ENCODE measurements at regions not wholly inside any gene's neighbourhood (a gene's known extent, or its start where the extent isn't known, plus 50 kb on each side); places are given as distances from the start of the nearest gene placed in this dataset.

GRCh38 chr4:58313444-58313843 lies 1203.3 kb upstream of the IGFBP7 start:
- Histone ChIP-seq H3K36me3 (ENCODE audit: insufficient read depth, low read length) (no peaks in the 10 kb centered on the region), H3K27ac (ENCODE audit: low read length) (no peak overlapping the region), H2AFZ (ENCODE audit: low read depth, low read length) (no peak overlapping the region), H3K4me3 (ENCODE audit: low read length) (no peak overlapping the region), H3K27me3 (ENCODE audit: insufficient read depth, low read depth, low read length) (no peaks in the 10 kb centered on the region), H4K20me1 (ENCODE audit: insufficient read depth) (no peaks in the 10 kb centered on the region), H3K9me3 (ENCODE audit: low read length) (no peaks in the 10 kb centered on the region), H3K4me2 (ENCODE audit: low read length) (no peak overlapping the region), H3K79me2 (replicated peaks; ENCODE audit: insufficient read depth, low read length) (no peaks in the 10 kb centered on the region), H3F3A (ENCODE audit: insufficient read depth, low read length, poor library complexity, severe bottlenecking) (no peaks in the 10 kb centered on the region), H3K9ac (ENCODE audit: low read length) (no peak overlapping the region), H3K9me2 (ENCODE audit: insufficient read depth, low read length) (no peaks in the 10 kb centered on the region)
- TF ChIP-seq SMC3 (conservative IDR thresholded peaks at IDR 0.05; ENCODE audit: poor library complexity) (no peak), EZH2 (IDR thresholded peaks at IDR 0.05; ENCODE audit: borderline replicate concordance, insufficient read depth, low read length, poor library complexity, severe bottlenecking) (no peak), CTCF (IDR thresholded peaks at IDR 0.05; ENCODE audit: poor library complexity, severe bottlenecking) (no peak), POLR2AphosphoS5 (IDR thresholded peaks at IDR 0.05) (no peak), RAD21 (conservative IDR thresholded peaks at IDR 0.05) (no peak), EP300 (conservative IDR thresholded peaks at IDR 0.05; ENCODE audit: poor library complexity, severe bottlenecking) (no peak), MXI1 (conservative IDR thresholded peaks at IDR 0.05; ENCODE audit: poor library complexity, severe bottlenecking) (no peak), TAF1 (IDR thresholded peaks at IDR 0.05; ENCODE audit: low read depth) (no peak), REST (IDR thresholded peaks at IDR 0.05; ENCODE audit: borderline replicate concordance) (no peak)

GRCh38 chr4:58303456-58303855 lies 1193.3 kb upstream of the IGFBP7 start:
- no peaks in the 10 kb centered on the region for H3K27me3 ChIP-seq (ENCODE audit: insufficient read depth, low read depth, low read length)
- H3K4me3 ChIP-seq (ENCODE audit: low read length) = no peak overlapping the region
- no peaks in the 10 kb centered on the region for H4K20me1 ChIP-seq (ENCODE audit: insufficient read depth)
- H3F3A ChIP-seq (ENCODE audit: insufficient read depth, low read length, poor library complexity, severe bottlenecking) = no peaks in the 10 kb centered on the region
- H3K4me2 ChIP-seq (ENCODE audit: low read length) = no peak overlapping the region
- H3K27ac ChIP-seq (ENCODE audit: low read length) = no peak overlapping the region
- TF ChIP-seq CTCF (IDR thresholded peaks at IDR 0.05; ENCODE audit: poor library complexity, severe bottlenecking) = no peak
- TF ChIP-seq SMC3 (conservative IDR thresholded peaks at IDR 0.05; ENCODE audit: poor library complexity) = no peak
- TF ChIP-seq EP300 (conservative IDR thresholded peaks at IDR 0.05; ENCODE audit: poor library complexity, severe bottlenecking) = no peak
- no peak for TF ChIP-seq TAF1 (IDR thresholded peaks at IDR 0.05; ENCODE audit: low read depth)
- no peak for TF ChIP-seq MXI1 (conservative IDR thresholded peaks at IDR 0.05; ENCODE audit: poor library complexity, severe bottlenecking)
- TF ChIP-seq REST (IDR thresholded peaks at IDR 0.05; ENCODE audit: borderline replicate concordance) = no peak
- TF ChIP-seq EZH2 (IDR thresholded peaks at IDR 0.05; ENCODE audit: borderline replicate concordance, insufficient read depth, low read length, poor library complexity, severe bottlenecking) = no peak
- no peak for TF ChIP-seq RAD21 (conservative IDR thresholded peaks at IDR 0.05)
- no peak for TF ChIP-seq POLR2AphosphoS5 (IDR thresholded peaks at IDR 0.05)
- H3K36me3 ChIP-seq (ENCODE audit: insufficient read depth, low read length) = no peaks in the 10 kb centered on the region
- H3K9me2 ChIP-seq (ENCODE audit: insufficient read depth, low read length) = no peaks in the 10 kb centered on the region
- H3K9ac ChIP-seq (ENCODE audit: low read length) = no peak overlapping the region
- H3K9me3 ChIP-seq (ENCODE audit: low read length) = no peaks in the 10 kb centered on the region
- H3K79me2 ChIP-seq (replicated peaks; ENCODE audit: insufficient read depth, low read length) = no peaks in the 10 kb centered on the region
- no peak overlapping the region for H2AFZ ChIP-seq (ENCODE audit: low read depth, low read length)
